ENCODE measurements at regions not wholly inside any gene's neighbourhood (a gene's known extent, or its start where the extent isn't known, plus 50 kb on each side); places are given as distances from the start of the nearest gene placed in this dataset.

GRCh38 chr11:104728927-104729326 is 169.3 kb downstream of the CASP12 start:
- no peak for DNase-seq
- Mint-ChIP-seq H3K27me3 (ENCODE audit: insufficient read depth) (no peaks in the 10 kb centered on the region), H3K27ac (no peak overlapping the region), H3K4me3 (no peak overlapping the region), H3K4me1 (ENCODE audit: low read depth) (no peaks in the 10 kb centered on the region), H3K36me3 (ENCODE audit: low read depth) (no peaks in the 10 kb centered on the region), H3K9me3 (no peaks in the 10 kb centered on the region; the same call in 1 of the 2 replicates)
- no peak for TF ChIP-seq CTCF (IDR thresholded peaks at IDR 0.05)

GRCh38 chr11:104727768-104728167 is 170.5 kb downstream of the CASP12 start:
- H3K9me3 Mint-ChIP-seq, result peaks cover 7% of the 10 kb centered on the region
- no peak for DNase-seq
- no peaks in the 10 kb centered on the region for H3K36me3 Mint-ChIP-seq (ENCODE audit: low read depth)
- no peaks in the 10 kb centered on the region for H3K27me3 Mint-ChIP-seq (ENCODE audit: insufficient read depth)
- no peaks in the 10 kb centered on the region for H3K4me1 Mint-ChIP-seq (ENCODE audit: low read depth)
- TF ChIP-seq CTCF (IDR thresholded peaks at IDR 0.05), result no peak
- H3K4me3 Mint-ChIP-seq, result no peak overlapping the region
- H3K27ac Mint-ChIP-seq, result no peak overlapping the region

- H3K9me3 Mint-ChIP-seq, result peaks cover 10% of the 10 kb centered on the region
- H3K4me1 Mint-ChIP-seq (ENCODE audit: low read depth), result no peaks in the 10 kb centered on the region
- H3K4me3 Mint-ChIP-seq, result no peak overlapping the region
- H3K27me3 Mint-ChIP-seq (ENCODE audit: insufficient read depth), result no peaks in the 10 kb centered on the region
- DNase-seq, result no peak
- TF ChIP-seq CTCF (IDR thresholded peaks at IDR 0.05), result no peak
- H3K27ac Mint-ChIP-seq, result no peak overlapping the region
- H3K36me3 Mint-ChIP-seq (ENCODE audit: low read depth), result no peaks in the 10 kb centered on the region
These were observed 171.2 kb downstream of the CASP12 start for GRCh38 chr11:104727095-104727494.

GRCh38 chr11:104725796-104726408 is 172.4 kb downstream of the CASP12 start:
- no peaks in the 10 kb centered on the region for H3K4me1 Mint-ChIP-seq (ENCODE audit: low read depth)
- DNase-seq, result no peak
- H3K4me3 Mint-ChIP-seq, result no peak overlapping the region
- no peak for TF ChIP-seq CTCF (IDR thresholded peaks at IDR 0.05)
- no peaks in the 10 kb centered on the region for H3K36me3 Mint-ChIP-seq (ENCODE audit: low read depth)
- peaks cover 10% of the 10 kb centered on the region for H3K9me3 Mint-ChIP-seq
- no peak overlapping the region for H3K27ac Mint-ChIP-seq
- H3K27me3 Mint-ChIP-seq (ENCODE audit: insufficient read depth), result no peaks in the 10 kb centered on the region

GRCh38 chr11:104713401-104713800 is 184.9 kb downstream of the CASP12 start:
- no peak overlapping the region for H3K27ac Mint-ChIP-seq
- no peak for DNase-seq
- H3K36me3 Mint-ChIP-seq (ENCODE audit: low read depth), result no peaks in the 10 kb centered on the region
- H3K4me1 Mint-ChIP-seq (ENCODE audit: low read depth), result no peaks in the 10 kb centered on the region
- no peak overlapping the region for H3K4me3 Mint-ChIP-seq
- TF ChIP-seq CTCF (IDR thresholded peaks at IDR 0.05), result no peak
- H3K27me3 Mint-ChIP-seq (ENCODE audit: insufficient read depth), result no peaks in the 10 kb centered on the region; the same call in 1 of the 2 replicates
- H3K9me3 Mint-ChIP-seq, result peaks cover 8% of the 10 kb centered on the region
